Subcutaneous abdominal adipose tissue (tissue), 5 donors: ENCODE measurements at regions not wholly inside any gene's neighbourhood (a gene's known extent, or its start where the extent isn't known, plus 50 kb on each side); places are given as distances from the start of the nearest gene placed in this dataset.
A peak's percentile ranks its signal among the peaks of the same experiment; 100 is the strongest.
"Not testable (repeated sequence)": the region's sequence is repeated elsewhere in the genome, so short reads cannot be mapped to it uniquely, and the experiment has no call there.

ENCODE experiments used
- H3K27ac ChIP-seq: one replicate; pipeline ENCODE4 v1.7.0; 2013; ENCODE audit warnings: low read depth, mild to moderate bottlenecking, inconsistent platforms, low read length, moderate library complexity
- H3K27me3 ChIP-seq, 5 donors: one replicate each; pipeline ENCODE4 v1.7.0; 2013; ENCODE audit warnings: low read length in 5 of 5, inconsistent platforms in 1 of 5; ENCODE audit not compliant: control insufficient read depth in 5 of 5, insufficient read depth in 4 of 5
- H3K36me3 ChIP-seq, 5 donors: one replicate each; pipeline ENCODE4 v1.7.0; 2013; ENCODE audit warnings: low read length in 5 of 5; ENCODE audit not compliant: control insufficient read depth in 5 of 5, insufficient read depth in 5 of 5
- H3K4me1 ChIP-seq, 5 donors: one replicate each; pipeline ENCODE4 v1.7.0; 2013; ENCODE audit warnings: low read length in 5 of 5, mild to moderate bottlenecking in 3 of 5, moderate library complexity in 1 of 5; ENCODE audit not compliant: control insufficient read depth in 5 of 5, insufficient read depth in 5 of 5
- H3K4me3 ChIP-seq, 5 donors: one replicate each; pipeline ENCODE4 v1.7.0; 2013; ENCODE audit warnings: low read length in 5 of 5, low read depth in 1 of 5
- H3K9ac ChIP-seq, 5 donors: one replicate each; pipeline ENCODE4 v1.7.0; 2013; ENCODE audit warnings: low read length in 5 of 5, mild to moderate bottlenecking in 4 of 5, moderate library complexity in 3 of 5
- H3K9me3 ChIP-seq, 5 donors: one replicate each; pipeline ENCODE4 v1.7.0; 2013; ENCODE audit warnings: low read length in 5 of 5; ENCODE audit not compliant: control insufficient read depth in 5 of 5
- donor health status: healthy.
- donor health status: healthy.
- donor health status: healthy.
- donor health status: healthy.
- donor health status: healthy.

- H3K4me1 ChIP-seq, result no peaks in the 10 kb centered on the region
- no peaks in the 10 kb centered on the region for H3K9me3 ChIP-seq
- H3K27ac ChIP-seq, result no peak overlapping the region
- H3K27me3 ChIP-seq, result no peaks in the 10 kb centered on the region
- no peak overlapping the region for H3K4me3 ChIP-seq
- no peak overlapping the region for H3K9ac ChIP-seq
- no peaks in the 10 kb centered on the region for H3K36me3 ChIP-seq
Measured at GRCh38 chr4:34328939-34329338, 1915.4 kb downstream of the ARAP2 start.

DNA sequence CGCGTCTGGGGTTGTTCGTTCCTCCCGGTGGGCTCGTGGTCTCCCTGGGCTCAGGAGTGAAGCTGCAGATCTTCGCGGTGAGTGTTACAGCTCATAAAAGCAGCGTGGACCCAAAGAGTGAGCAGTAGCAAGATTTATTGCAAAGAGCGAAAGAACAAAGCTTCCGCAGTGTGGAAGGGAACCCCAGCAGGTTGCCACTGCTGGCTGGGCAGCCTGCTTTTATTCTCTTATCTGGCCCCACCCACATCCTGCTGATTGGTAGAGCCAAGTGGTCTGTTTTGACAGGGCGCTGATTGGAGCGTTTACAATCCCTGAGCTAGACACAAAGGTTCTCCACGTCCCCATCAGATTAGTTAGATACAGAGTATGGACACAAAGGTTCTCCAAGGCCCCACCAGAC lies 1909.2 kb downstream of the ARAP2 start:
- H3K36me3 ChIP-seq, H3K4me3 ChIP-seq, H3K27ac ChIP-seq, H3K9me3 ChIP-seq, H3K9ac ChIP-seq, H3K27me3 ChIP-seq, H3K4me1 ChIP-seq: not testable (repeated sequence)

DNA sequence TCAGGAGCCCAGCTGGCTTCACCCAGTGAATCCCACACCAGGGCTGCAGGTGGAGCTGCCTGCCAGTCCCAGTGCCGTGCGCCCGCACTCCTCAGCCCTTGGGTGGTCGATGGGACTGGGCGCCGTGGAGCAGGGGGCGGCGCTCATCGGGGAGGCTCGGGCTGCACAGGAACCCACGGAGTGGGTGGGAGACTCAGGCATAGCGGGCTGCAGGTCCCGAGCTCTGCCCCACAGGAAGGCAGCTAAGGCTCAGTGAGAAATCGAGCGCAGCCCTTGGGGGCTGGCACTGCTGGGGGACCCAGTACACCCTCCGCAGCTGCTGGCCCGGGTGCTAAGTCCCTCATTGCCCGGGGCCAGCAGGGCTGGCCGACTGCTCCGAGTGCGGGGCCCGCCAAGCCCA lies 1908.8 kb downstream of the ARAP2 start:
- H3K36me3 ChIP-seq, H3K27ac ChIP-seq, H3K9ac ChIP-seq, H3K9me3 ChIP-seq, H3K4me3 ChIP-seq, H3K4me1 ChIP-seq, H3K27me3 ChIP-seq: not testable (repeated sequence)

GRCh38 chr4:34362654-34363053 lies 1881.7 kb downstream of the ARAP2 start:
- Histone ChIP-seq H3K27me3 (no peaks in the 10 kb centered on the region), H3K9me3 (no peaks in the 10 kb centered on the region), H3K4me1 (no peaks in the 10 kb centered on the region), H3K36me3 (no peaks in the 10 kb centered on the region), H3K27ac (no peak overlapping the region), H3K9ac (no peak overlapping the region), H3K4me3 (no peak overlapping the region)

GRCh38 chr4:34363842-34364241 lies 1880.5 kb downstream of the ARAP2 start:
- H3K27me3 ChIP-seq, result no peaks in the 10 kb centered on the region
- no peak overlapping the region for H3K4me3 ChIP-seq
- H3K9me3 ChIP-seq, result no peaks in the 10 kb centered on the region
- no peak overlapping the region for H3K9ac ChIP-seq
- no peaks in the 10 kb centered on the region for H3K36me3 ChIP-seq
- H3K27ac ChIP-seq, result no peak overlapping the region
- no peaks in the 10 kb centered on the region for H3K4me1 ChIP-seq

- H3K9ac ChIP-seq, result no peak overlapping the region
- H3K36me3 ChIP-seq, result no peaks in the 10 kb centered on the region
- H3K9me3 ChIP-seq, result no peaks in the 10 kb centered on the region
- no peak overlapping the region for H3K4me3 ChIP-seq
- H3K27ac ChIP-seq, result no peak overlapping the region
- H3K27me3 ChIP-seq, result no peaks in the 10 kb centered on the region
- no peaks in the 10 kb centered on the region for H3K4me1 ChIP-seq
Measured at GRCh38 chr4:34365946-34366345, 1878.4 kb downstream of the ARAP2 start.

GRCh38 chr4:34371676-34372075 lies 1872.6 kb downstream of the ARAP2 start:
- Histone ChIP-seq H3K27me3 (no peaks in the 10 kb centered on the region), H3K4me1 (no peaks in the 10 kb centered on the region), H3K36me3 (no peaks in the 10 kb centered on the region), H3K9me3 (no peaks in the 10 kb centered on the region), H3K27ac (no peak overlapping the region), H3K9ac (no peak overlapping the region), H3K4me3 (no peak overlapping the region)

DNA sequence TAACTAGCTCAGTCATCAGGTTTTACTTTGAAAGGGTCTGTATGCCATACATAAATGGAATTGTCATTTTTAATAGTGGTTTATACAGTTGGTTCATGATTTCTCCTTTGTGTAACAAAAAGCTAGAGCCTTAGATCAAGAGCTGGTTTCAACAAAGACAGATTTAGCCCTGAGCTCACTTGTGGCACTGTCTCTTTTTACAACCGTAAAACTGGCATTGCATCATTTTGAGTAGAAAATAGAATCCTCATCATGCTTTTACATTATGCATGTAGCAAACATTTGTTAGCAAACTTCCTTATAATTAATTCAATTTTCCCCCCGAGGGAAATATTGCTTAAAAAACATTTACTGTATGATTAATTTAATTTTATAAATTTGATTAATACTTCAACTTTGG lies 1871.5 kb downstream of the ARAP2 start:
- Histone ChIP-seq H3K27me3 (no peaks in the 10 kb centered on the region), H3K4me3 (no peak overlapping the region), H3K27ac (no peak overlapping the region), H3K4me1 (no peaks in the 10 kb centered on the region), H3K9me3 (no peaks in the 10 kb centered on the region), H3K9ac (no peak overlapping the region), H3K36me3 (no peaks in the 10 kb centered on the region)

DNA sequence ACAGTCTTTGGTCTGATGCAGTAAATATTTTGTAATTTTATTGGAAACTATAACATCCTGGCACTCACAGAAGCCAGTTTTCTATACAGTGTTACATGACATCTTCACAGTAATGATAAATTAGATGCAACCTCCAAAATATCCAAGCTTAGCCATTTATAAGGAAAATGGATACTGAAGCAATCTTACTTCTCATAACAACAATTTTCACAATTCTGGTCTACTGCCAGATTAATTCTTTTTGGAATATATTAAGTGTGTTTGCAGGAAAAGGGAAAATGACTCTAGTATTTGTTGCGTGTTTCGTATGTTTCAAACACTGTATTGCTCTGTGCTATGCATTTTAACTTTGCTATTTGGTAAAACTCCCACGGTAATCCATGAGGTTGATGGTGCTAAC lies 1870.9 kb downstream of the ARAP2 start:
- no peaks in the 10 kb centered on the region for H3K27me3 ChIP-seq
- no peak overlapping the region for H3K4me3 ChIP-seq
- no peaks in the 10 kb centered on the region for H3K9me3 ChIP-seq
- no peak overlapping the region for H3K9ac ChIP-seq
- no peaks in the 10 kb centered on the region for H3K4me1 ChIP-seq
- no peaks in the 10 kb centered on the region for H3K36me3 ChIP-seq
- H3K27ac ChIP-seq, result no peak overlapping the region

GRCh38 chr4:34412233-34412632 lies 1832.1 kb downstream of the ARAP2 start:
- no peak overlapping the region for H3K27ac ChIP-seq
- peaks cover 0 to 3% (median 0%) of the 10 kb centered on the region in 5 donors for H3K27me3 ChIP-seq
- H3K9ac ChIP-seq, result no peak overlapping the region
- H3K36me3 ChIP-seq, result no peaks in the 10 kb centered on the region
- no peaks in the 10 kb centered on the region for H3K4me1 ChIP-seq
- H3K9me3 ChIP-seq, result peaks cover 6 to 22% (median 13%) of the 10 kb centered on the region in 5 donors
- peak overlapping the region in 1 of 5 donors; percentile 26 for H3K4me3 ChIP-seq

- no peak overlapping the region for H3K27ac ChIP-seq
- H3K4me3 ChIP-seq, result no peak overlapping the region
- H3K9me3 ChIP-seq, result peaks cover 6 to 22% (median 13%) of the 10 kb centered on the region in 5 donors
- H3K36me3 ChIP-seq, result no peaks in the 10 kb centered on the region
- no peak overlapping the region for H3K9ac ChIP-seq
- H3K27me3 ChIP-seq, result peaks cover 0 to 3% (median 0%) of the 10 kb centered on the region in 5 donors
- H3K4me1 ChIP-seq, result no peaks in the 10 kb centered on the region
Measured at GRCh38 chr4:34412911-34413310, 1831.4 kb downstream of the ARAP2 start.
